Type B pancreatic cell (in vitro differentiated cells): ENCODE measurements at regions not wholly inside any gene's neighbourhood (a gene's known extent, or its start where the extent isn't known, plus 50 kb on each side); places are given as distances from the start of the nearest gene placed in this dataset.
A peak's percentile ranks its signal among the peaks of the same experiment; 100 is the strongest.

ENCODE experiments used
- DNase-seq: peaks from one replicate; pipeline ENCODE4 v3.0.0; 2021; ENCODE audit warnings: mixed read lengths; ENCODE audit not compliant: unreplicated experiment; ENCODE audit errors: extremely low spot score
- H3K27ac Mint-ChIP-seq: 2 replicates; pipeline ENCODE4 v1.8.0; 2021; ENCODE audit warnings: mild to moderate bottlenecking, mixed read lengths
- H3K27me3 Mint-ChIP-seq: 2 replicates; pipeline ENCODE4 v1.8.0; 2021; ENCODE audit warnings: mixed read lengths
- H3K36me3 Mint-ChIP-seq: 2 replicates; pipeline ENCODE4 v1.8.0; 2021; ENCODE audit warnings: mixed read lengths
- H3K4me1 Mint-ChIP-seq: one replicate; pipeline ENCODE4 v1.8.0; 2021; ENCODE audit warnings: mixed read lengths; ENCODE audit not compliant: unreplicated experiment
- H3K4me3 Mint-ChIP-seq: 2 replicates; pipeline ENCODE4 v1.8.0; 2021; ENCODE audit warnings: mild to moderate bottlenecking, mixed read lengths
- H3K9me3 Mint-ChIP-seq: 2 replicates; pipeline ENCODE4 v1.8.0; 2021; ENCODE audit warnings: mixed read lengths
- TF ChIP-seq, protein P1 (sequence below): fragments of 200-600 bp; sonication (generic); conservative IDR thresholded peaks from 2 replicates; pipeline ENCODE4 v1.5.0; 2021; ENCODE audit warnings: antibody characterized with exemption, mild to moderate bottlenecking

DNA sequence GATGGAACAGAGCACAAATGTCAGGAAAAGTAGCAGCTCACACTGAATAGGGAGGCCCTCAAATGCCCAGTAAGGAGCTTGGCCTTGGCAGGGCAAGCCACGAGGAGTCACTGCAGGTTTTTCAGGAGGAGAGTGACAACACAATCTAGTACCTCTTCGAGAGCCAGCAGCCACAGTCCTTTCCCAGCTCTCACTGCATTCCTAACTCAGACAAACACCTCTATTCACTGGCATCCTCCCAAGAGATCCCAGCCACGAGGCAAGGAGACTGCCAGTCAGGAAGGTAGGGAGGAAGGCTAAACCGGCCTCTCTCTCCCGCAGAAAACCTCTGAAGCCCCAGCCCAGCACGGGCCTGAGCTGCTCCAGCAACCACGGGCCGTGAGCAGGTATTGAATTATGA is 146.0 kb upstream of the SMAD3 start:
- Mint-ChIP-seq H3K27ac (no peak overlapping the region), H3K4me1 (peaks cover 4% of the 10 kb centered on the region), H3K36me3 (no peaks in the 10 kb centered on the region), H3K4me3 (no peak overlapping the region), H3K9me3 (peaks cover 4% of the 10 kb centered on the region), H3K27me3 (peaks cover 3% of the 10 kb centered on the region)
- DNase-seq: no peak
- TF ChIP-seq, protein P1, sequence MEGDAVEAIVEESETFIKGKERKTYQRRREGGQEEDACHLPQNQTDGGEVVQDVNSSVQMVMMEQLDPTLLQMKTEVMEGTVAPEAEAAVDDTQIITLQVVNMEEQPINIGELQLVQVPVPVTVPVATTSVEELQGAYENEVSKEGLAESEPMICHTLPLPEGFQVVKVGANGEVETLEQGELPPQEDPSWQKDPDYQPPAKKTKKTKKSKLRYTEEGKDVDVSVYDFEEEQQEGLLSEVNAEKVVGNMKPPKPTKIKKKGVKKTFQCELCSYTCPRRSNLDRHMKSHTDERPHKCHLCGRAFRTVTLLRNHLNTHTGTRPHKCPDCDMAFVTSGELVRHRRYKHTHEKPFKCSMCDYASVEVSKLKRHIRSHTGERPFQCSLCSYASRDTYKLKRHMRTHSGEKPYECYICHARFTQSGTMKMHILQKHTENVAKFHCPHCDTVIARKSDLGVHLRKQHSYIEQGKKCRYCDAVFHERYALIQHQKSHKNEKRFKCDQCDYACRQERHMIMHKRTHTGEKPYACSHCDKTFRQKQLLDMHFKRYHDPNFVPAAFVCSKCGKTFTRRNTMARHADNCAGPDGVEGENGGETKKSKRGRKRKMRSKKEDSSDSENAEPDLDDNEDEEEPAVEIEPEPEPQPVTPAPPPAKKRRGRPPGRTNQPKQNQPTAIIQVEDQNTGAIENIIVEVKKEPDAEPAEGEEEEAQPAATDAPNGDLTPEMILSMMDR: no peak

DNA sequence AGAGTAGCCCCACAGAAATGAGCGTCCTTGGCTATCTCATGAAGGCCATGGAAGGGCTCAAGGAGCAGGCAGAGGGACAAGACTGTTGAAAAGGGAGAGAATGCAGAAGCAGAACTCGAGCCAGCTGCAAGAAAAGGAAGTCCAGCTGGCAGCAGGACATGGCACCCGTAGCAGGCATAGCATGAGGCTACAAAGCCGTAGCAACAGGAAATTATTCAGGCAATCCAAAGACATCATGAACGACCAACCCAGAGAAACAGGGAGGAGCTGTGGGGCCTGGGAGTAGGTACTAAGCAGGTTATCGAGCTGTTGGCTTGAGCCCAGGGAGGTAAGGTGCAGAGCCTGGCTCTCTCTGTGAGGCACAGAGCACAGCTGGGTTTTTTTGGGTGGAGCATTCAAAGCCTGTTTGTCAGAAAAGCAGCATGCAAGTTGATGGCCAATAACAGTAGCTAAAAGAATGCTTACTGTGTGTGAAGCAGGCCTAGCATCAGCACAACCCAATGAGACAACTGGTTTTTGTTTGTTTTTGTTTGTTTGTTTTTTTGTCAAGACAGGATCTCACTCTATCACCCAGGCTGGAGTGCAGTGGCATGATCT is 144.0 kb upstream of the SMAD3 start:
- Mint-ChIP-seq H3K27me3 (peaks cover 3% of the 10 kb centered on the region), H3K27ac (no peak overlapping the region), H3K9me3 (peaks cover 4% of the 10 kb centered on the region), H3K36me3 (no peaks in the 10 kb centered on the region), H3K4me1 (peaks cover 4% of the 10 kb centered on the region), H3K4me3 (no peak overlapping the region)
- DNase-seq: no peak
- TF ChIP-seq, protein P1: no peak

DNA sequence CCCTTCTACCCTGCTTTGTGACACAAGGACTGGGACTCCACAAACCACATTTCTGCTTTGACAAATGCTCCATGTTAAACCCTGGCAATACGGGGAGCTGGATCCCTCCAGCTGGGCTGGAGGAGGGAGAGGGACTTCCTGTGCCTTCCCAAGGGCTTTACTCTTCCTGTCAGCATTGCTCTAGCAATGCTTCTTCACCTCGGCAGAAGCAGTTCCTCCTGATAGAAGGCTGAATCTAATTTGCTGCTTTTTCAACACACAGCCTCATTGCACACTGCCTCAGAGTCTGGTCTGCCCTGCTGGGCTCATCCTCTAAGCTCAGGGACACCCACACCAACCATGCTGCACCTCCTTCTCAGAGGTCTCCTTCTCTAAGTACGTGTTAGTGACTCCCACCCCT is 142.8 kb upstream of the SMAD3 start:
- Mint-ChIP-seq H3K36me3 (no peaks in the 10 kb centered on the region), H3K27me3 (peaks cover 3% of the 10 kb centered on the region), H3K4me3 (no peak overlapping the region), H3K4me1 (peaks cover 11% of the 10 kb centered on the region), H3K27ac (no peak overlapping the region), H3K9me3 (peaks cover 4% of the 10 kb centered on the region)
- no peak for DNase-seq
- TF ChIP-seq, protein P1: no peak

DNA sequence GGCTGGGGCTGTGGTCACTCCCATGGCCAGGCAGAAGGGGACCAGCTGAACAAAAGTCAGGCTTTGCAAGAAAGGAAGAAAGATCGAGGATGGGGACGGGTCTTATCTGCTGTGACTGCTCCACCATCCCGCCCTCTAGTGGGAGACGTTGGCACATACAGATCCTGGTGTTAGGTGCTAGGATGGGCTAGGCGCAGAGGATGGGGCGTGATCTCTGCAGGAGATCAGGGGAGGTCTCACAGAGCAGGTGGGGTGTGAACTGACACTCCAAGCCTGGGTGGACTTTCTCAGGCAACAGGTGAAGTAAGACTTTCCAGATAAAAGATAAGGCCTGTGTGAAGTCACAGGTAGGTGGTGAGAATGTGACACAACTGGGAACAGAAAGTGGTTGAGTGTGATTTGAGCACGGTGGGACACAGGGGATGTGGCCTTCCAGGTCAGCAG is 141.9 kb upstream of the SMAD3 start:
- Mint-ChIP-seq H3K36me3 (no peaks in the 10 kb centered on the region), H3K4me3 (no peak overlapping the region), H3K4me1 (peaks cover 17% of the 10 kb centered on the region), H3K27me3 (peaks cover 3% of the 10 kb centered on the region), H3K27ac (peak overlapping the region; percentile 78), H3K9me3 (peaks cover 4% of the 10 kb centered on the region)
- TF ChIP-seq, protein P1: peak; percentile 77
- DNase-seq: no peak

DNA sequence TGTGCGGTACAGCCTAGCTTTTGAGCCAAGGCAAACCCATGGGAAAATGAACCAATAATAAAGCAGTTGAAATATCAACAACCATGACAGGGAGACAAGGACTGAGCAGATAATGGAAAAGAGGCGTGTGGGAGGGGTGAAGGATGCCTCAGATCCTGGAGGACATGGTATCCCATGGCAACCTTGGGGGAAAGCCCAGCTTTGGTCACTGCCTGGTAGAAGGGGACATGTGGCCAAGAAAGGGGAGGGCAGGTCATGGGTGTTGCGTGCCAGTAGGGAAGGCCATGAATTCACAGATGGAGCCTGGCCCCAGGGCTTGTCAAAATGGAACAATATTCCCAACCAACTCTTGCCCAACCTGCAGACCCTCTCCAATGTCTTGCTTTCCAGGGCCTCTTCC is 140.5 kb upstream of the SMAD3 start:
- Mint-ChIP-seq H3K27me3 (no peaks in the 10 kb centered on the region), H3K27ac (no peak overlapping the region), H3K36me3 (no peaks in the 10 kb centered on the region), H3K4me3 (no peak overlapping the region), H3K9me3 (peaks cover 4% of the 10 kb centered on the region), H3K4me1 (peaks cover 18% of the 10 kb centered on the region)
- DNase-seq: no peak
- TF ChIP-seq, protein P1: no peak

GRCh38 chr15:66925721-66926120 is 139.7 kb upstream of the SMAD3 start:
- H3K27ac Mint-ChIP-seq: peak overlapping the region; percentile 86
- H3K4me1 Mint-ChIP-seq: peaks cover 22% of the 10 kb centered on the region
- H3K9me3 Mint-ChIP-seq: peaks cover 4% of the 10 kb centered on the region
- H3K27me3 Mint-ChIP-seq: no peaks in the 10 kb centered on the region
- no peak overlapping the region for H3K4me3 Mint-ChIP-seq
- no peak for DNase-seq
- TF ChIP-seq, protein P1: no peak
- H3K36me3 Mint-ChIP-seq: no peaks in the 10 kb centered on the region
